22Rv1 (cell line): ENCODE measurements at regions not wholly inside any gene's neighbourhood (a gene's known extent, or its start where the extent isn't known, plus 50 kb on each side); places are given as distances from the start of the nearest gene placed in this dataset.

ENCODE experiments used
- CTCF ChIP-seq: fragments of 450-650 bp; IDR thresholded peaks from 2 replicates; pipeline ENCODE4 v1.5.1; 2017; ENCODE audit warnings: mild to moderate bottlenecking
- ZFX ChIP-seq: fragments of 450-650 bp; IDR thresholded peaks from 2 replicates; pipeline ENCODE4 v1.6.1; 2017; ENCODE audit warnings: antibody characterized with exemption, borderline replicate concordance

- TF ChIP-seq CTCF: no peak
- no peak for TF ChIP-seq ZFX
These were observed 102.1 kb upstream of the PRB2 start for GRCh38 chr12:11497438-11497837.
